ENCODE measurements at regions not wholly inside any gene's neighbourhood (a gene's known extent, or its start where the extent isn't known, plus 50 kb on each side); places are given as distances from the start of the nearest gene placed in this dataset.

- TF ChIP-seq EP300 (IDR thresholded peaks at IDR 0.05) (no peak), POLR2AphosphoS5 (IDR thresholded peaks at IDR 0.05) (no peak), POLR2A (IDR thresholded peaks at IDR 0.05) (no peak), CTCF (IDR thresholded peaks at IDR 0.05) (no peak)
Observed at GRCh38 chr18:43855376-43855775, 578.1 kb upstream of the SYT4 start.

DNA sequence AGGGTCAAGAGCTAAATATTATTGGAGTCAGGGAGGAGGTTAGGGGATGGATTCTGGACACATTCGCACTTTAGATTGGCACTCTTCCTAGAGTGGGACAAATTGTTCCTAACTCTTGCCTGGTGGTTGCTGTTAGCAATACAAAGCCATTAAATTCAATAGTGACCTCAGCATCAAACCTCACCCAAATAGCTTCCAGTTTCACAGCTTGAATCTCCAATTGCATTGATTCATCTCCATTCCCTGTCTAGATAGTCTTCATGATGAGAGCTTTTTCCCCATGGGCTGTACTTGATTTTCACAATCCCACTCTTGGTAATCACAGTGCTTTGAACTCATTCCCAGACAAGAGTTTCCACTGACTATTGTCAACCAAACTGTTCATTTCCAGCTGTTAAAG is 585.9 kb upstream of the SYT4 start:
- H3K36me3 ChIP-seq = no peaks in the 10 kb centered on the region
- no peak overlapping the region for H3K4me3 ChIP-seq
- no peak overlapping the region for H3K27ac ChIP-seq
- no peaks in the 10 kb centered on the region for H3K9me3 ChIP-seq
- no peak for DNase-seq (ENCODE audit: low spot score in 2 of 2)
- H3K4me1 ChIP-seq = no peaks in the 10 kb centered on the region
- TF ChIP-seq CTCF (IDR thresholded peaks at IDR 0.05) (no peak), POLR2AphosphoS5 (IDR thresholded peaks at IDR 0.05) (peak in 2 of 3 donors; percentile 50 to 86)
- no peaks in the 10 kb centered on the region for H3K27me3 ChIP-seq
- WGBS = 53% methylated on average over 1 of the region's 1 CpG

More at GRCh38 chr18:43855376-43855775, 578.1 kb upstream of the SYT4 start:
- Histone ChIP-seq H3K27ac (no peak overlapping the region), H3K4me1 (no peaks in the 10 kb centered on the region), H3K36me3 (no peaks in the 10 kb centered on the region), H3K9me3 (no peaks in the 10 kb centered on the region), H3K27me3 (no peaks in the 10 kb centered on the region), H3K4me3 (no peak overlapping the region)
- 63% methylated on average over 2 of the region's 2 CpGs for WGBS
- no peak for DNase-seq (ENCODE audit: low spot score in 2 of 2)

- H3K9me3 ChIP-seq = no peaks in the 10 kb centered on the region
- H3K4me1 ChIP-seq = peaks cover 6% of the 10 kb centered on the region
- H3K36me3 ChIP-seq = no peaks in the 10 kb centered on the region
- H3K27me3 ChIP-seq = no peaks in the 10 kb centered on the region
- no peak overlapping the region for H3K4me3 ChIP-seq
- no peak overlapping the region for H3K27ac ChIP-seq
- no peak for DNase-seq (ENCODE audit: low spot score in 2 of 2)
- TF ChIP-seq POLR2AphosphoS5 (IDR thresholded peaks at IDR 0.05) (no peak), POLR2A (IDR thresholded peaks at IDR 0.05) (no peak), CTCF (IDR thresholded peaks at IDR 0.05) (no peak), EP300 (IDR thresholded peaks at IDR 0.05) (no peak)
Observed at GRCh38 chr18:43866696-43867095, 589.4 kb upstream of the SYT4 start.

DNA sequence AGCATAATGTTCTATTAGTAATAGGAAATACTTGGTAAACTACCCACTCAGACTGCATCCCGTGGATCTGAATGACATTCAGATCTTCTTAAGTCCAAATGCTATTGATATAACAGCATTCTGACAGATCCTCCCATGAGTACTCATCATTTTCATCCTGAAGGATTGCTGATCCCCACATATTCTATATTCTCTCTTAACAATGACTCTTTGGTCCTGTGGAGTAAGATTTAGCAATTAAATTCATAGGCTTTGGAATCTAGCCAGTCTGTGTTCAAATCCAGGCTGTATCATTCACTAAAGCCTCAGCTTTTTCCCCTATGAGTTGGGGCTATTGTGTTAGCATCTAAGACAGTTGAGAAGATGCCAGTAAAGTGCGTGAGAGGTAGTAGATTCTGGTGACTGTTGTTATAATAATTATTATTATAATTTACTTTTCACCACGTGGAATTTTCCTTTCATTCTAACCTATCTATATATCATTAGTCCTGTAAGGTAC is 591.3 kb upstream of the SYT4 start:
- no peaks in the 10 kb centered on the region for H3K9me3 ChIP-seq
- no peaks in the 10 kb centered on the region for H3K36me3 ChIP-seq
- DNase-seq (ENCODE audit: low spot score in 2 of 2) = no peak
- H3K27me3 ChIP-seq = no peaks in the 10 kb centered on the region
- no peak overlapping the region for H3K4me3 ChIP-seq
- peaks cover 6% of the 10 kb centered on the region for H3K4me1 ChIP-seq
- 65% methylated on average over 3 of the region's 3 CpGs for WGBS
- H3K27ac ChIP-seq = no peak overlapping the region
- TF ChIP-seq CTCF (IDR thresholded peaks at IDR 0.05) (no peak), POLR2AphosphoS5 (IDR thresholded peaks at IDR 0.05) (no peak), EP300 (IDR thresholded peaks at IDR 0.05) (no peak), POLR2A (IDR thresholded peaks at IDR 0.05) (no peak)

GRCh38 chr18:43869451-43870008 is 592.2 kb upstream of the SYT4 start:
- H3K4me1 ChIP-seq = peaks cover 6% of the 10 kb centered on the region
- no peaks in the 10 kb centered on the region for H3K27me3 ChIP-seq
- no peaks in the 10 kb centered on the region for H3K9me3 ChIP-seq
- TF ChIP-seq EP300 (IDR thresholded peaks at IDR 0.05) (no peak), POLR2AphosphoS5 (IDR thresholded peaks at IDR 0.05) (no peak), CTCF (IDR thresholded peaks at IDR 0.05) (no peak), POLR2A (IDR thresholded peaks at IDR 0.05) (no peak)
- DNase-seq (ENCODE audit: low spot score in 2 of 2) = no peak
- H3K4me3 ChIP-seq = no peak overlapping the region
- no peak overlapping the region for H3K27ac ChIP-seq
- WGBS = 19% methylated on average over 1 of the region's 1 CpG
- no peaks in the 10 kb centered on the region for H3K36me3 ChIP-seq

Data from suprapubic skin (tissue), 4 donors.